Stimulated activated naive CD8-positive, alpha-beta T cell treated with anti-CD3 and anti-CD28 coated beads, Interleukin-15, Interleukin-2, amounts not matched to agents 100 ng/mL and 50 ng/mL, for 24 hours (primary cell): ENCODE measurements at regions not wholly inside any gene's neighbourhood (a gene's known extent, or its start where the extent isn't known, plus 50 kb on each side); places are given as distances from the start of the nearest gene placed in this dataset.
"Not testable (repeated sequence)": the region's sequence is repeated elsewhere in the genome, so short reads cannot be mapped to it uniquely, and the experiment has no call there.

Experiments
- H3K27ac Mint-ChIP-seq: one replicate; pipeline ENCODE4 v1.8.0; 2021; ENCODE audit warnings: mild to moderate bottlenecking, mixed read lengths
- H3K27me3 Mint-ChIP-seq: one replicate; pipeline ENCODE4 v1.8.0; 2021; ENCODE audit warnings: mixed read lengths
- H3K36me3 Mint-ChIP-seq: one replicate; pipeline ENCODE4 v1.8.0; 2021; ENCODE audit warnings: low read depth, mixed read lengths
- H3K4me1 Mint-ChIP-seq: one replicate; pipeline ENCODE4 v1.8.0; 2021; ENCODE audit warnings: low read depth, mixed read lengths
- H3K4me3 Mint-ChIP-seq: one replicate; pipeline ENCODE4 v1.8.0; 2021; ENCODE audit warnings: mild to moderate bottlenecking, mixed read lengths
- H3K9me3 Mint-ChIP-seq: one replicate; pipeline ENCODE4 v1.8.0; 2021; ENCODE audit warnings: mixed read lengths

DNA sequence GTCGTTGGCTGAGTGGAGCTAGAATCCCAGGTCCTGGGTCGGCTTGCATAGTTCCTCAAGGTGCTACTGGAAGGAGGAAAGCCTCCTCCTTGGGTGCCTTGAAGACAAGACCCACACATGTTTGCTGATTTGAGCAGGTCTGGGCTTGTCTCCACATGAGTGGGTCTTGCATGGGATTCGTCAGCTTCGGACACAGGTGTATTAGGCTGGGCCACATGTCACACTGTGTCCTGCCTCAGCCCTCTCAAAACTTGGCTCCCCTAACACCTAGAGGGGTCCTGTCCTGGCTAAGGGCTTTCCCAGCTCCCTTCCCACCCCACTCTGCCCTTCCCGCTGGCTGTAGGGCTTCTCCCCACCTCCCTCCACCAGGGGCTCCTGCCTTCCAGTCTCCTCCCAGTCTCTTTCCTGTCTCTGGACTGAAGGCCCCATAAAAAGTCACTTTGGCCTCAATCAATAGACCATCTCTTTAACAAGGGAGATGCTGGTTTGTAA, 73.0 kb upstream of the ADPGK start:
- Mint-ChIP-seq H3K27me3 (peaks cover 16% of the 10 kb centered on the region), H3K27ac (no peak overlapping the region), H3K4me1 (no peaks in the 10 kb centered on the region), H3K4me3 (no peak overlapping the region), H3K36me3 (no peaks in the 10 kb centered on the region), H3K9me3 (no peaks in the 10 kb centered on the region)

DNA sequence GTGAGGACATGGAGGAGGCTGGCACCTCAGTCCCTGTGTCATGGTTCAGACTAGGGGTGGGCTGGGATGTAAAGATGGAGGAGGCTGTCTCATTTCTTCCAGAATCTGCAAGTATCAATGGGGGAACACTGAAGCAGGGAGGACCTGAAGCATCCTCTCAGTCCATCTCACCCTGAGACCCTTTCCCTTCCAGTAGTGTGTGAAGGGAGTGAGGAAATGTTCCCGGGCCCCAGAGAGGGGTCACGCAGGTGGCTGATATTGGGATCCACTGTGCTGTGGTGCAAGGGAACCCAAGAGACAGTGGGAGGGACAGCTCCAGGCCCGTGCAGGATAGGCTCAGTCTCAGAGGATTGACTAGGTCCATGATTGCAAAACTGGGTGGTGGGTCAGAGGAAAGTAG, 72.2 kb upstream of the ADPGK start:
- no peak overlapping the region for H3K4me3 Mint-ChIP-seq
- H3K4me1 Mint-ChIP-seq: no peaks in the 10 kb centered on the region
- H3K36me3 Mint-ChIP-seq: no peaks in the 10 kb centered on the region
- H3K27ac Mint-ChIP-seq: no peak overlapping the region
- H3K9me3 Mint-ChIP-seq: no peaks in the 10 kb centered on the region
- H3K27me3 Mint-ChIP-seq: peaks cover 13% of the 10 kb centered on the region

DNA sequence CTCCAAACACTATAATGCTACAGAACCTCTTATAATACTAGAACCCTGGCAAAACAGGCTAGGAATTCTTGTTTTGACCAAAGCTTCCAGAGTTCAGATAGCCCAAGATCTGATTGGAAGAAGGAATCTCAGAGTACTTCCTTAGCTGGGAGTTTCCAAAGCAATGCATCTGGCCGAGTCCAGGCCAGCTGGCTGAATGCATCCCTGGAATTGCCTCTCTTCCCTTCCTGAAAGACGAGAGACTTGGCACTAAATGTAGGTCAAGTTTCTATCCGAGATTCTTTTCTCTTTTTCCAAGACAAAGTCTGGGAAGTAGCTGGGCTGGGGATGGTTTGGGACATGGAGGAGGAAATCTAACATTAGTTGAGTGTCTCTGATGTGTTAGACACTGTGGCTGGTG, 68.7 kb upstream of the ADPGK start:
- Mint-ChIP-seq H3K9me3 (no peaks in the 10 kb centered on the region), H3K4me3 (no peak overlapping the region), H3K36me3 (no peaks in the 10 kb centered on the region), H3K4me1 (no peaks in the 10 kb centered on the region), H3K27ac (no peak overlapping the region), H3K27me3 (peaks cover 30% of the 10 kb centered on the region)

DNA sequence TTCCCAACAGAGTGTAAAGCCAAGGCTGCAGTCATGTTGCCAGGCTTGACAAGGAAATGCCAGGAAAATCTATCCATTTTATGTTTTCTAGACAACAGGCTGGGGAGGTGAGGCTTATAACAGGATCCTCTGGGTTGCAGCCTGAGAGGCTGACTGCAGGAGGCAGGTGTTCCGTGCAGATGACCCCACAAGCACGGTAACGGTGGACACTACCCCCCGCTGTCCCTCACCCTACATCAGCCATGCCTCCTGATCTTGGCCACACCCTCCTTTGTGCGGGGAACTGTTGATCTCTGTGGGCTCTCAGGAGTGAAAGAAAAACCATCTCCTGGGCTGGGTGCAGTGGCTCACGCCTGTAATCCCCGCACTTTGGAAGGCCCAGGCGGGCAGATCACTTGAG, 68.0 kb upstream of the ADPGK start:
- Mint-ChIP-seq H3K27me3 (peaks cover 31% of the 10 kb centered on the region), H3K4me3 (no peak overlapping the region), H3K27ac (no peak overlapping the region)

DNA sequence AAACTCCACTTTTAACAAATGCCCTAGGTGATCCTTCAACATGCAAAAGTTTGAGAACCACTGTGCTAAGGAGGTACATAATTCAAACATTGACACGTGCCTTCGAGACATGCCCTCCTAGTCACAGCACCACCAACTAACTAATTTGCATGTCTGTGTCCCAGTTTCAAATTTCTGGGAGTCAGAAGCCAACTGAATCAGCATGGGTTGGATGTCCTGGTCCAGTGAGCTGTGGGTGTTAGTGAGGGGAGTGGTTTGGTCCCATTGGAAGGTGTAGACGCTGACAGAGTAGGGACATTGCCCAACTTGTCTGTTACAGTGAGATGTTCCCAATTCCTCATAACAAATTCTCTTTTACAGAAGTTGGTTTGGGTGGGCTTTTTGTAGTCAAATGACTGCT, 67.3 kb upstream of the ADPGK start:
- Mint-ChIP-seq H3K9me3 (no peaks in the 10 kb centered on the region), H3K4me3 (no peak overlapping the region), H3K4me1 (no peaks in the 10 kb centered on the region), H3K27me3 (peaks cover 39% of the 10 kb centered on the region), H3K36me3 (no peaks in the 10 kb centered on the region), H3K27ac (no peak overlapping the region)

More for the DNA sequence above, 68.0 kb upstream of the ADPGK start:
- H3K36me3 Mint-ChIP-seq: no peaks in the 10 kb centered on the region
- H3K9me3 Mint-ChIP-seq: no peaks in the 10 kb centered on the region
- no peaks in the 10 kb centered on the region for H3K4me1 Mint-ChIP-seq

DNA sequence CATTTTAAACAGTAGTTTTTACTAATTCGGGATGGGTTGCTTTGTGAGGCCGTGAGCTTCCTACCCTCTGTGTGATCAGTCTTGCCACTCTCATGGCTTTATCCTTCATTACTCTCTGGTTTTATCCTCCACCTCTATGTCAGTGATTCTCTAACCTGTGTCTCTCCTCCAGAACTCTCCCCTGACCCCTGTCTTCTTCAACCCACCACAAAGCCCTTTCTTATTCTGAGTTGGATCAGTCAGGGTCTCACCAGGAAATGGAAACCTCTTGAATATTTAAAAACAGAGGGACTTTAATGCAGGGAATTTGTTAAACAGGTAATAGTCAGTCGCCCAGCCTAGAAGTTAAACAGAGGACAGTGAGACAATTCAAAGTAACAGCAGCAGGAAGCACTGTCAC, 64.2 kb upstream of the ADPGK start:
- H3K9me3 Mint-ChIP-seq: peaks cover 6% of the 10 kb centered on the region
- no peaks in the 10 kb centered on the region for H3K36me3 Mint-ChIP-seq
- no peaks in the 10 kb centered on the region for H3K4me1 Mint-ChIP-seq
- H3K4me3 Mint-ChIP-seq: no peak overlapping the region
- H3K27me3 Mint-ChIP-seq: peaks cover 43% of the 10 kb centered on the region
- no peak overlapping the region for H3K27ac Mint-ChIP-seq

DNA sequence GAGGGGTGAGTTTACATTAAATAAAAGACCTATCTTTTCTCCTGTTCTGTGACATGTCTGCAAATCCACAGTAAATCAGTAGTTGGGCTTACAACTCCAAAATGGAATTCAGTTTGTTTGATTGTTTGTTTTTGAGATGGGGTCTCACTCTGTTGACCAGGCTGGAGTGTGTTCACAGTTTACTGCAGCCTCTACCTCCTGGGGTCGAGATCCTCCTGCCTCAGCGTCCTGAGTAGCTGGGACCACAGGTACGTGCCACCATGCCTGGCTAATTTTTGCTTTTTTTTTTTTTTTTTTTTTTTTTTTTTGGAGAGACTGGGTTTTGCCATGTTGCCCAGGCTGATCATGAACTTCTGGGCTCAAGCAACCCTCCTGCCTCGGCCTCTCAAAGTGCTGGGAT, 63.5 kb upstream of the ADPGK start:
- Mint-ChIP-seq H3K9me3 (peaks cover 6% of the 10 kb centered on the region), H3K27me3 (peaks cover 49% of the 10 kb centered on the region), H3K4me3 (no peak overlapping the region), H3K4me1 (no peaks in the 10 kb centered on the region), H3K27ac (no peak overlapping the region), H3K36me3 (no peaks in the 10 kb centered on the region)

DNA sequence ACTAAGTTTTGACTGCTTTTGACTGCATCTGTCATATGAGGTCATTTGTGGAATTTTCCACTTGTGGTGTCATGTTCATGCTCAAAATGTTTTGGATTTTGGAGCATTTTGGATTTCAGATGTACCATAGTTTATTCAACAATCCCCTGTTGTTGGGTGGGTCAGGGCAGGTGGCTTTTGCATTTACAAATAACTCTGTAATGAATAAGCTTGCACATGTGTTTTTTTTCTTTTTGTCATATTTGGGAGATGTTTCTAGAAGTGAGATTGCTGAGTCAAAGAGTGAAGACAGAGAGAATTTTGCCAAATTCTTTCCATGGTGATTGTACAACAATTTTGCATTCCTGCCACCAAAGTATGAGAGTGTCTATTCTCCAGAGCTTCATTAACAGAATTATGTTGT, 62.4 kb upstream of the ADPGK start:
- no peak overlapping the region for H3K4me3 Mint-ChIP-seq
- peaks cover 51% of the 10 kb centered on the region for H3K27me3 Mint-ChIP-seq
- no peak overlapping the region for H3K27ac Mint-ChIP-seq
- peaks cover 6% of the 10 kb centered on the region for H3K9me3 Mint-ChIP-seq
- no peaks in the 10 kb centered on the region for H3K36me3 Mint-ChIP-seq
- H3K4me1 Mint-ChIP-seq: no peaks in the 10 kb centered on the region

DNA sequence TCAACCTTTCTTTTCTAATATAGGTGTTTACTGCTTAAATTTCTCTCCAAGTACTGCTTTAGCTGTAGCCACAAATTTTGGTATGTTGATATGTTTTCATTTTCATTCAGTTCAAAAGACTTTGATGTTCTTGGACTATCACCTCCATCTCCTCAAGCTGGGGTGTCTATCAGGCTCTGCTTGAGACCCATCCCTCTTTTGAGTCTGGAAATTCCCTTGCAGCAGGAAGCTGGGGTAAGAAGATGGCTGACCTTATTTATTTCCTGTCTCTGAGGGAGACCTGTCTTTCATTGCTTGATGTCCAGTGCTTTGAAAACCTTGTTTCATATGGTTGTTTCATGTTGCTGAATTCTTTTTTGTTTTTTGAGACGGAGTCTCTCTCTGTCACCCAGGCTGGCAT, 60.5 kb upstream of the ADPGK start:
- Mint-ChIP-seq H3K27me3 (peaks cover 45% of the 10 kb centered on the region), H3K4me1 (no peaks in the 10 kb centered on the region), H3K27ac (no peak overlapping the region), H3K4me3 (no peak overlapping the region), H3K36me3 (no peaks in the 10 kb centered on the region), H3K9me3 (peaks cover 6% of the 10 kb centered on the region)

DNA sequence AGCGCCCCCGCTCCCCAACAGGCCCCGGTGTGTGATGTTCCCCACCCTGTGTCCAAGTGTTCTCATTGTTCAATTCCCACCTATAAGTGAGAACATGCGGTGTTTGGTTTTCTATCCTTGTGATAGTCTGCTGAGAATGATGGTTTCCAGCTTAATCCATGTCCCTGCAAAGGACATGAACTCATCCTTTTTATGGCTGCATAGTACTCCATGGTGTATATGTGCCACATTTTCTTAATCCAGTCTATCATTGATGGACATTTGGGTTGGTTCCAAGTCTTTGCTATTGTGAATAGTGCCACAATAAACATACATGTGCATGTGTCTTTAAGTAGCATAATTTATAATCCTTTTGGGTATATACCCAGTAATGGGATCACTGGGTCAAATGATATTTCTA, 59.8 kb upstream of the ADPGK start:
- not testable (repeated sequence) for H3K27ac Mint-ChIP-seq, H3K36me3 Mint-ChIP-seq, H3K9me3 Mint-ChIP-seq, H3K4me3 Mint-ChIP-seq, H3K4me1 Mint-ChIP-seq
- peaks cover 43% of the 10 kb centered on the region for H3K27me3 Mint-ChIP-seq

DNA sequence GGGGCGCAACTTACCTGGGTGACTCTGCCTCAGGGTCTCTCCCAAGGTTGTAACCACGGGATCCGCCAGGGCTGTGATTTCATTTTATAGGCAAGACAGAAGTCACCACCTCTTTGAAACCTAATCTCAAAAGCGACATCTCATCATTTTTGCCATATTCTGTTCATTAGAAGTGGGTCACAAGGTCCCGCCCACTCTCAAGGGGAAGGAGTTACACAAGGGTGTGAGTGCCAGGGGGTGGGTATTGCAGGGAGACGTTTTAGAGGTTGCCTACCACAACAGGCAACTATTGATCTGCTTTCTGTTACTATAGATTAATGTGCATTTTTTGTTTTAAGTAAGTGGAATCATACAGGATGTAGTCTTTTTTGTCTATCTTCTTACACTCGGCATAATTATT, 56.6 kb upstream of the ADPGK start:
- peaks cover 6% of the 10 kb centered on the region for H3K9me3 Mint-ChIP-seq
- no peak overlapping the region for H3K4me3 Mint-ChIP-seq
- no peaks in the 10 kb centered on the region for H3K36me3 Mint-ChIP-seq
- H3K27me3 Mint-ChIP-seq: peaks cover 34% of the 10 kb centered on the region
- no peaks in the 10 kb centered on the region for H3K4me1 Mint-ChIP-seq
- H3K27ac Mint-ChIP-seq: no peak overlapping the region

DNA sequence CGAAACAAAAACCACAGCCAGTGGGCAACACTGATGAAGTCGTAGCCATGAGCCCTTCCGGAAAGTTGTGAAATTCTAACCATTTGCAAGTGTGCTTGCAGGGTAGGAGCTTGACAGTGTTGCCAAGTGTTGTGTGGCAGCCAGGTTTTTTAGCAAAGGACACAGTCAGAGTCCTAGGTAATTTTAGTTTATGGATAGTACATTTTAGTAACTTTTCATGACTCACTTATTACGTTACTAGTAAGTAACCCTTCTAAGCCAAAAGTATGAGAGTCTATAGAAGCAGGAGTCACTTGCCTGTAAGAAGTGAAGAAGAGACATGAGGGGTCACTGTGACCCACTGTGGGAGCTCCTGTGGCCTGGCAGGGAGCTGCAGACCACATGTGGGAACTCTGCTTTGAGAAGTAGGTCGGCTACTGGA, 54.8 kb upstream of the ADPGK start:
- Mint-ChIP-seq H3K27ac (no peak overlapping the region), H3K36me3 (no peaks in the 10 kb centered on the region), H3K27me3 (peaks cover 21% of the 10 kb centered on the region), H3K4me1 (no peaks in the 10 kb centered on the region), H3K4me3 (no peak overlapping the region), H3K9me3 (no peaks in the 10 kb centered on the region)

DNA sequence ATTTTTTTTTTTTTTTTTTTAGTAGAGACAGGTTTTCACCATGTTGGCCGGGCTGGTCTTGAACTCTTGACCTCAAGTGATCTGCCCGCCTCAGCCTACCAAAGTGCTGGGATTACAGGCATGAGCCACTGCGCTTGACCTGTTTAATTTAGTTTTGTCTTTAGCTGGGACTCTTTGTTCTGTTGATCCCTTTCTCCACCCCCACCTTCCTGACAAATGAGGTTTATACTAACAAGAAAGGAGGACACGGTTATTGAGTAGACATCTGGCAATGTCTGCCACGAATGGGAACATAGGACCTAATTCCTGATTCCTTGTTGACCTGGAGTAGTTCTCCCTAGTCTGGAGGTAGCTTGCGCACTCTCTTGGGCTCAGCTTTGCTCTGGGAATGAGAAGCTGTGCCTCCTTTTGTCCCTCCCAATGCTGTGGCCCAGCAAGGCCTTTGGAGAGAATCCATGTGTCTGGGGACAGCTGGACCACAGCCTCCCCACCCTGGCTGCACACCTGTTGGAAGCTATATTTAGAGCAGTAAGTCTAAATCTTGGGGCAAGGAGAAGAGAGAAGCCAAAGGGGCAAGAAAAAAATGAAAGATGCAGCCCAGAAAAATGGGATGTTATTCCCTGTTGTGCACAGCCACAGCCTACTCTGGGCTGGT, 53.2 kb upstream of the ADPGK start:
- Mint-ChIP-seq H3K27ac (no peak overlapping the region), H3K27me3 (peaks cover 14% of the 10 kb centered on the region), H3K4me3 (no peak overlapping the region), H3K36me3 (no peaks in the 10 kb centered on the region), H3K9me3 (no peaks in the 10 kb centered on the region), H3K4me1 (no peaks in the 10 kb centered on the region)

DNA sequence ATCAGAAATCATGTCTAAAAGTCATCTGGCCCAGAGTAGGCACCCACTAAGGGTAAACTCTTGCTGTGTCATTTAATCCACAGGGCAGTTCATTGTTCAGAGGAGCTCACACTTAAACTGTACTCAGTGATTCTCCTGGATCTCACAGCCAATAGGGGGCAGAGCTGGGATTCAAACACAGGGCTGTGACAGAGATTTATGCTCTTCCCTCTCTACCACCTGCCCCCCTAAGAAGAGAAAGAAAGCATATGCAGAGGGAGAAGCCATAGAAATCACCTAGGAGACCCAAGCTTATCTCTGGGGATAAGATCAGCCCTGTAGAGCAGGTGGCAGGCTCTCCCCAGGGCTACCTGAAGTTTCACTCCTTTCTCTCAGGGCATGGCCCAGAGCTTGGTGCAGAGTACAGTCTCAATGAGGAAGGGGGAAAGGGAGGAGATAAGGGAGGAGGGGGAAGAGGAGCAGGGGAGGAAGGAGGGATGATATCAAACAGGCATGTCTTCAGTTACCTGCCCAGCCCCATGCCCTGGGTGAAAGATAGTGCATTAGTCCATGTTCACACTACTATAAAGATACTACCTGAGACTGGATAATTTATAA, 51.8 kb upstream of the ADPGK start:
- Mint-ChIP-seq H3K27me3 (peaks cover 17% of the 10 kb centered on the region), H3K4me3 (no peak overlapping the region), H3K4me1 (no peaks in the 10 kb centered on the region)

DNA sequence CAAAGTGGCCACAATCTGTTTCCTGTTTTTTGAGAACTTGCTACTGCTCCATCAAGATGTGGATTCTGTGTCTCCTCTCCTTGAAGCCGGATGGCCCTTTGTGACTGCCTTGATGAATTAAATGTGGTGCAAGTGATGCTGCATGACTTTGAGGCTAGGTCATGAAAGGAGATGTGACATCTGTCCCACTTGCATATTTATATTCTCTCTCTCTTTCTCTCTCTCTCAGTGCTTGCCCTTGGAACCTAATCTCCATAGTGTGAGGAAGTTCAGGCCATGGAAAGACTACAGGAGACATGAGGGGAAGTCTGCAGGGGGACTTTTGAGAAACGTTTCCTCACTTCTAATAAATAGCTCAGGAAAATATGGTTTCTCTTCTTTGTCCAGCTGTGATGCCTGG, 50.0 kb upstream of the ADPGK start:
- H3K4me3 Mint-ChIP-seq: no peak overlapping the region
- H3K27ac Mint-ChIP-seq: no peak overlapping the region
- no peaks in the 10 kb centered on the region for H3K9me3 Mint-ChIP-seq
- no peaks in the 10 kb centered on the region for H3K4me1 Mint-ChIP-seq
- peaks cover 16% of the 10 kb centered on the region for H3K27me3 Mint-ChIP-seq
- no peaks in the 10 kb centered on the region for H3K36me3 Mint-ChIP-seq

More for the DNA sequence above, 51.8 kb upstream of the ADPGK start:
- Mint-ChIP-seq H3K9me3 (no peaks in the 10 kb centered on the region), H3K27ac (no peak overlapping the region), H3K36me3 (no peaks in the 10 kb centered on the region)
